GM13976 (cell line): ENCODE measurements at regions not wholly inside any gene's neighbourhood (a gene's known extent, or its start where the extent isn't known, plus 50 kb on each side); places are given as distances from the start of the nearest gene placed in this dataset.

Experiments used
- DNase-seq: peaks from one replicate; pipeline ENCODE4 v3.0.0; 2012; ENCODE audit warnings: low spot score
- in situ Hi-C: fragments of 300-500 bp; cut with MboI; formaldehyde crosslinking; loops from one replicate; pipeline ENCODE4 v1.12.0; 2022; ENCODE audit warnings: low sequenced_read_pairs, mixed read lengths, inconsistent platforms; ENCODE audit not compliant: unreplicated experiment
- TF ChIP-seq, protein P1 (sequence below): IDR thresholded peaks from 2 replicates; pipeline ENCODE4 v1.5.1; 2012; ENCODE audit warnings: borderline replicate concordance, mild to moderate bottlenecking; ENCODE audit not compliant: insufficient read depth; ENCODE audit errors: extremely low read depth, missing control alignments, control extremely low read depth

GRCh38 chr3:63092515-63092914 lies 185.6 kb upstream of the SYNPR start:
- DNase-seq: no peak
- in situ Hi-C loops: no loop called here
- TF ChIP-seq, protein P1, sequence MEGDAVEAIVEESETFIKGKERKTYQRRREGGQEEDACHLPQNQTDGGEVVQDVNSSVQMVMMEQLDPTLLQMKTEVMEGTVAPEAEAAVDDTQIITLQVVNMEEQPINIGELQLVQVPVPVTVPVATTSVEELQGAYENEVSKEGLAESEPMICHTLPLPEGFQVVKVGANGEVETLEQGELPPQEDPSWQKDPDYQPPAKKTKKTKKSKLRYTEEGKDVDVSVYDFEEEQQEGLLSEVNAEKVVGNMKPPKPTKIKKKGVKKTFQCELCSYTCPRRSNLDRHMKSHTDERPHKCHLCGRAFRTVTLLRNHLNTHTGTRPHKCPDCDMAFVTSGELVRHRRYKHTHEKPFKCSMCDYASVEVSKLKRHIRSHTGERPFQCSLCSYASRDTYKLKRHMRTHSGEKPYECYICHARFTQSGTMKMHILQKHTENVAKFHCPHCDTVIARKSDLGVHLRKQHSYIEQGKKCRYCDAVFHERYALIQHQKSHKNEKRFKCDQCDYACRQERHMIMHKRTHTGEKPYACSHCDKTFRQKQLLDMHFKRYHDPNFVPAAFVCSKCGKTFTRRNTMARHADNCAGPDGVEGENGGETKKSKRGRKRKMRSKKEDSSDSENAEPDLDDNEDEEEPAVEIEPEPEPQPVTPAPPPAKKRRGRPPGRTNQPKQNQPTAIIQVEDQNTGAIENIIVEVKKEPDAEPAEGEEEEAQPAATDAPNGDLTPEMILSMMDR: no peak

GRCh38 chr3:63094642-63095408 lies 183.3 kb upstream of the SYNPR start:
- TF ChIP-seq, protein P1: no peak
- in situ Hi-C loops: no loop called here
- no peak for DNase-seq

DNA sequence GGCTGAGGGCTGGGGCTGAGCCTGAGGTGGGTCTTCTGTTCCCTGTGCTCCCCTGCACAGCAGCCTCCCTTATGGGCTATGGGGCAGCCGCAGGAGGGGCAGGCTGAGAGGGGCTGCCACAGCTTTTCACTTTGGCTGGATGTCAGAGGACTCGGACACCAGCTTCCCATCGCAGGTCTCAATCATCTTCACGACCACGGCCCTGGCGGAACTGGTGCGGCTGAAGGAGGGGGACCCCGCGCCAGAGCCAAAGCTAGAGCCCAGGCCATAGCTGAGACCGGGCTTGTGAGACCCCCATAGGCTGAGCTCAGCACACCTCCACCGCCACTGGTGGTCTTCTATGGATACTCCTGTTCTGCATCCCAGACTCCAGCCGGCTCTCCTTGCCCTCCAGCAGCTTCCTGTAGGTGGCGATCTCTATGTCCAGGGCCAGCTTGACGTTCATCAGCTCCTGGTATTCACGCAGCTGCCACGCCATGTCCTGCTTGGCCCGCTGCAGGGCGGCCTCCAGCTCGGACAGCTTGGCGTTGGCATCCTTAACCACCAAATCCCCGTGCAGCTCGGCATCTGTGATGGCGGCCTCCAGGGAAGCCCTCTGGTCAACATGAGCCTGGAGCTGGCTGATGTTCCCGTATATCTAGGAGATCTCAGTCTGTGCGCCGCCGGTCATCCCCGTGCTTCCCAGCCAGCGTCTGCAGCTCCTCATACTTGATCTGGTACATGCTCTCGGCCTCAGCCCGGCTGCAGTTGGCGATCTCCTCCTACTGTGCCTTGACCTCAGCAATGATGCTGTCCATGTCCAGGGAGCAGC lies 181.7 kb upstream of the SYNPR start:
- TF ChIP-seq, protein P1: no peak
- no peak for DNase-seq
- in situ Hi-C loops: no loop called here

DNA sequence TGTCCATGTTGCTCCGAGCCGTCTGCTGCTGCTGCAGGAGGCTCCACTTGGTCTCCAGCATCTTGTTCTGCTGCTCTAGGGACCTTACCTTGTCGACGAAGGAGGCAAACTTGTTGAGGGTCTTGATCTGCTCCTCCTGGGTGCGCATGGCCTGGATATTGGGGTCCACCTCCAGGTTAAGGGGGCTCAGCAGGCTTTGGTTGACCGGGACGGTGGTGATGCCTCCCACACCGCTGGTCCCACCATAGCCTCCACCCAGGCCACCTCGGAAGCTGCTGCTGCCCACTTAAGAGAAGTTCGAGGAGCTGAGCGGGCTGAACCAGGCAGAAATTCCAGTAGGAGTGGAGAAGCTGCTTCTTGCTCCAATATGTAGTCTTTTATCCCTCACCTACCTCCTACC lies 180.7 kb upstream of the SYNPR start:
- TF ChIP-seq, protein P1: no peak
- in situ Hi-C loops: no loop called here

DNA sequence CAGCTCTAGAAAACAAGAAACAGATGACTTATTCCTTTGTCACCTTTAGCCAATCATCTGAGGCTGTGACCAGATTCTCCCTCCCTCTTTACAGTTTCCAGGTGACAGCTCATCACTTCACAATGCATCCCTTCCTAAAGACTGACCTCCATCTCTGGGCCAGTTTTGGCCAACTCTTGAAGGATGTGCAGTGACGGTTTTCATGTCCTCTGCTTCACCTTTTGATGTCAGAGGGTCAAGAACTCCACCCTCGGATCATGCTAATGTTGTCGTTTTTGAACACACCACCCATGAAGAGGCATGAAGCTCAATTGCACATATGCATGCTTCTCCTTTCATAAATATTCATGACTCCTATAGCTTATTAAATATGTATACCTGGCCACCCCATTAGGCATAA lies 161.2 kb upstream of the SYNPR start:
- in situ Hi-C loops: no loop called here
- TF ChIP-seq, protein P1: no peak
- DNase-seq: no peak

More for the DNA sequence above, 180.7 kb upstream of the SYNPR start:
- DNase-seq: no peak

DNA sequence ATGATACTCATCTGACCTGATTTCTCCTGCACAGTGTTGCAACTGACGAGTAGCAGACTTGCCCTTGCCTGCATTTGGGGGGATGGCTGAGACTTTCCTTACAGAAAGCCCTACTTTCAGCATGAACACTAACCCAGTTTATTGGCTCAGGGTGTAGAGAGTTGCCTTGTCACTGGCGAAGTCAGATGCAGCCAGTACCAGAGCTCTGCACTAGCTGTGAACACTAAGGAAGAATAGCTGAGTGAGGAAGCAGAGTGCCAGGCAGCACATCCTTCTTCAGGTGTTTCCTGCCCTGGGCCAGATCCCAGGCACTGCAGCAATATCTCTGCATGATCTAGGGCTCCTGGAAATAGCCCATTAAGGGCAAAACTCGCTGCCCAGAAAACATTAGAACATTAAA lies 154.0 kb upstream of the SYNPR start:
- no peak for DNase-seq
- in situ Hi-C loops: no loop called here
- TF ChIP-seq, protein P1: no peak
